GM18517 (cell line): ENCODE measurements at regions not wholly inside any gene's neighbourhood (a gene's known extent, or its start where the extent isn't known, plus 50 kb on each side); places are given as distances from the start of the nearest gene placed in this dataset.

Source experiments
- ATAC-seq: cut with Tn5 transposase; IDR thresholded peaks from one replicate; pipeline ENCODE4 v1.9.1; 2021; ENCODE audit warnings: mild to moderate bottlenecking, moderate library complexity; ENCODE audit not compliant: unreplicated experiment

- no peak for ATAC-seq
These were observed 60.0 kb downstream of the ING1 start for GRCh38 chr13:110773480-110773879.

GRCh38 chr13:110774051-110774450, 60.6 kb downstream of the ING1 start:
- ATAC-seq, result no peak

- no peak for ATAC-seq
These were observed 61.0 kb downstream of the ING1 start for GRCh38 chr13:110774490-110774889.

- ATAC-seq, result no peak
These were observed 62.1 kb downstream of the ING1 start for GRCh38 chr13:110775576-110775975.

- ATAC-seq, result no peak
These were observed 63.8 kb downstream of the ING1 start for GRCh38 chr13:110777251-110777820.

GRCh38 chr13:110779022-110779421, 65.5 kb downstream of the ING1 start:
- no peak for ATAC-seq

GRCh38 chr13:110780422-110780821, 66.9 kb downstream of the ING1 start:
- ATAC-seq, result no peak

GRCh38 chr13:110782185-110782584, 68.7 kb downstream of the ING1 start:
- no peak for ATAC-seq

GRCh38 chr13:110784704-110785103, 71.2 kb downstream of the ING1 start:
- no peak for ATAC-seq

GRCh38 chr13:110788778-110789177, 75.3 kb downstream of the ING1 start:
- no peak for ATAC-seq

- no peak for ATAC-seq
These were observed 76.4 kb downstream of the ING1 start for GRCh38 chr13:110789871-110790270.

GRCh38 chr13:110790371-110790770, 76.9 kb downstream of the ING1 start:
- ATAC-seq, result no peak

GRCh38 chr13:110794209-110794608, 80.7 kb downstream of the ING1 start:
- ATAC-seq, result no peak

- no peak for ATAC-seq
These were observed 83.9 kb downstream of the ING1 start for GRCh38 chr13:110797230-110797877.

GRCh38 chr13:110798081-110798994, 84.8 kb downstream of the ING1 start:
- no peak for ATAC-seq

GRCh38 chr13:110799246-110800236, 86.0 kb downstream of the ING1 start:
- no peak for ATAC-seq

GRCh38 chr13:110801044-110801443, 87.5 kb downstream of the ING1 start:
- no peak for ATAC-seq

- ATAC-seq, result no peak
These were observed 88.8 kb downstream of the ING1 start for GRCh38 chr13:110802260-110802659.

- ATAC-seq, result no peak
These were observed 93.1 kb downstream of the ING1 start for GRCh38 chr13:110806636-110807035.

- no peak for ATAC-seq
These were observed 94.0 kb downstream of the ING1 start for GRCh38 chr13:110807546-110807945.

GRCh38 chr13:110808138-110808537, 94.6 kb downstream of the ING1 start:
- no peak for ATAC-seq
